H9 (cell line): ENCODE measurements at regions not wholly inside any gene's neighbourhood (a gene's known extent, or its start where the extent isn't known, plus 50 kb on each side); places are given as distances from the start of the nearest gene placed in this dataset.

Experiments used
- DNase-seq: peaks from one replicate; pipeline ENCODE4 v3.0.0-alpha.2; 2017
- H2AFZ ChIP-seq: one replicate; pipeline ENCODE4 v1.6.1; 2013; ENCODE audit warnings: mild to moderate bottlenecking, low read length, control low read depth, moderate library complexity
- H2AK5ac ChIP-seq: 2 replicates; pipeline ENCODE4 v1.6.1; 2013; ENCODE audit warnings: low read length, control low read depth, mixed read lengths; ENCODE audit not compliant: insufficient read length
- H2BK120ac ChIP-seq: one replicate; pipeline ENCODE4 v1.6.1; 2013; ENCODE audit warnings: low read depth, mild to moderate bottlenecking, low read length, control low read depth, inconsistent platforms; ENCODE audit not compliant: poor library complexity, severe bottlenecking
- H2BK12ac ChIP-seq: 2 replicates; pipeline ENCODE4 v1.6.1; 2013; ENCODE audit warnings: low read length, control low read depth, mixed read lengths, low read depth; ENCODE audit not compliant: insufficient read length
- H2BK15ac ChIP-seq: 2 replicates; pipeline ENCODE4 v1.6.1; 2013; ENCODE audit warnings: low read depth, low read length, control low read depth
- H2BK20ac ChIP-seq: one replicate; pipeline ENCODE4 v1.6.1; 2013; ENCODE audit warnings: low read depth, mild to moderate bottlenecking, low read length, control low read depth, inconsistent platforms; ENCODE audit not compliant: poor library complexity, severe bottlenecking
- H2BK5ac ChIP-seq: 2 replicates; pipeline ENCODE4 v1.6.1; 2013; ENCODE audit warnings: low read length, control low read depth, mixed read lengths; ENCODE audit not compliant: insufficient read length
- H3K14ac ChIP-seq: 2 replicates; pipeline ENCODE4 v1.6.1; 2013; ENCODE audit warnings: low read length, control low read depth; ENCODE audit not compliant: insufficient read depth
- H3K18ac ChIP-seq: 2 replicates; pipeline ENCODE4 v1.6.1; 2013; ENCODE audit warnings: low read depth, mild to moderate bottlenecking, mixed read lengths, low read length, control low read depth; ENCODE audit not compliant: insufficient read length
- H3K23ac ChIP-seq: 2 replicates; pipeline ENCODE4 v1.6.1; 2013; ENCODE audit warnings: low read length, control low read depth, mixed read lengths, low read depth; ENCODE audit not compliant: insufficient read length
- H3K23me2 ChIP-seq: 2 replicates; pipeline ENCODE4 v1.6.1; 2013; ENCODE audit warnings: low read depth, mild to moderate bottlenecking, mixed read lengths, low read length, control low read depth; ENCODE audit not compliant: insufficient read length, poor library complexity, severe bottlenecking
- H3K27ac ChIP-seq: 2 replicates; pipeline ENCODE4 v1.5.1; 2013; ENCODE audit warnings: low read length, control low read depth, mixed read lengths, low read depth; ENCODE audit not compliant: insufficient read length
- H3K27me3 ChIP-seq: 2 replicates; pipeline ENCODE4 v1.6.1; 2013; ENCODE audit warnings: low read length, control low read depth, inconsistent platforms; ENCODE audit not compliant: insufficient read depth
- H3K4ac ChIP-seq: 2 replicates; pipeline ENCODE4 v1.6.1; 2013; ENCODE audit warnings: low read depth, mild to moderate bottlenecking, control low read depth, inconsistent platforms, low read length, moderate library complexity
- H3K4me1 ChIP-seq: 2 replicates; pipeline ENCODE4 v1.6.1; 2013; ENCODE audit warnings: low read length, control low read depth, inconsistent platforms; ENCODE audit not compliant: insufficient read depth
- H3K4me2 ChIP-seq: 2 replicates; pipeline ENCODE4 v1.6.1; 2013; ENCODE audit warnings: low read length, control low read depth, mixed read lengths; ENCODE audit not compliant: insufficient read length, insufficient read depth
- H3K56ac ChIP-seq: 2 replicates; pipeline ENCODE4 v1.6.1; 2013; ENCODE audit warnings: low read depth, mild to moderate bottlenecking, mixed read lengths, low read length, control low read depth; ENCODE audit not compliant: insufficient read length
- H3K79me1 ChIP-seq: 2 replicates; pipeline ENCODE4 v1.6.1; 2013; ENCODE audit warnings: low read depth, mild to moderate bottlenecking, moderate library complexity, low read length, control low read depth, inconsistent platforms; ENCODE audit not compliant: insufficient read depth, poor library complexity, severe bottlenecking
- H3K79me2 ChIP-seq: 2 replicates; pipeline ENCODE4 v1.6.1; 2013; ENCODE audit warnings: low read length, control low read depth, inconsistent platforms; ENCODE audit not compliant: insufficient read depth
- H3K9ac ChIP-seq: 2 replicates; pipeline ENCODE4 v1.6.1; 2013; ENCODE audit warnings: low read length, control low read depth, mixed read lengths; ENCODE audit not compliant: insufficient read length; ENCODE audit errors: extremely low read depth
- H3K9me3 ChIP-seq: one replicate; pipeline ENCODE4 v1.6.1; 2013; ENCODE audit warnings: low read depth, low read length, inconsistent platforms; ENCODE audit not compliant: control insufficient read depth
- H3T11ph ChIP-seq: one replicate; pipeline ENCODE4 v1.6.1; 2013; ENCODE audit warnings: mild to moderate bottlenecking, low read length, control low read depth, inconsistent platforms
- H4K20me1 ChIP-seq: one replicate; pipeline ENCODE4 v1.6.1; 2013; ENCODE audit not compliant: control insufficient read depth, insufficient read length, insufficient read depth
- H4K5ac ChIP-seq: 2 replicates; pipeline ENCODE4 v1.6.1; 2013; ENCODE audit warnings: low read depth, mild to moderate bottlenecking, mixed read lengths, low read length, control low read depth; ENCODE audit not compliant: insufficient read length
- H4K8ac ChIP-seq: replicated peaks from 2 replicates; pipeline ENCODE4 v1.6.1; 2013; ENCODE audit warnings: low read length, control low read depth, mixed read lengths, low read depth; ENCODE audit not compliant: insufficient read length
- H4K91ac ChIP-seq: 2 replicates; pipeline ENCODE4 v1.6.1; 2013; ENCODE audit warnings: low read depth, mild to moderate bottlenecking, moderate library complexity, mixed read lengths, low read length, control low read depth; ENCODE audit not compliant: insufficient read length
- H3K27ac Mint-ChIP-seq, 3 experiments: 2 replicates in 2 of 3; 3 replicates in 1 of 3; pipeline ENCODE4 v1.8.0; 2020 to 2021; ENCODE audit warnings: mixed read lengths in 3 of 3, mild to moderate bottlenecking in 1 of 3, moderate library complexity in 1 of 3
- H3K27me3 Mint-ChIP-seq: 2 replicates; pipeline ENCODE4 v1.8.0; 2021; ENCODE audit warnings: low read depth, mild to moderate bottlenecking, moderate library complexity, mixed read lengths
- H3K36me3 Mint-ChIP-seq, 3 experiments: 2 replicates in 2 of 3; 3 replicates in 1 of 3; pipeline ENCODE4 v1.8.0; 2020 to 2021; ENCODE audit warnings: low read depth in 3 of 3, mixed read lengths in 3 of 3; ENCODE audit not compliant: insufficient read depth in 1 of 3
- H3K4me1 Mint-ChIP-seq, 2 experiments: 2 replicates each; pipeline ENCODE4 v1.8.0; 2020; ENCODE audit warnings: mixed read lengths in 2 of 2
- H3K4me3 Mint-ChIP-seq, 2 experiments: 2 replicates in 1 of 2; 3 replicates in 1 of 2; pipeline ENCODE4 v1.8.0; 2020 to 2021; ENCODE audit warnings: mild to moderate bottlenecking in 2 of 2, mixed read lengths in 2 of 2, moderate library complexity in 1 of 2
- H3K9me3 Mint-ChIP-seq, 2 experiments: 2 replicates in 1 of 2; 3 replicates in 1 of 2; pipeline ENCODE4 v1.8.0; 2020; ENCODE audit warnings: mild to moderate bottlenecking in 2 of 2, mixed read lengths in 2 of 2, moderate library complexity in 1 of 2
- CTCF ChIP-seq: fragments of 200-600 bp; sonication (generic); conservative IDR thresholded peaks from 3 replicates; pipeline ENCODE4 v1.8.0; 2021; ENCODE audit warnings: antibody characterized with exemption, mild to moderate bottlenecking
- WGBS: extraction: QIAGEN DNeasy Blood & Tissue Kit; methylation state at CpG from one replicate; pipeline ENCODE4 v1.1.7; 2013; ENCODE audit warnings: missing lambda C conversion rate, low lambda C conversion rate, mixed read lengths; ENCODE audit not compliant: insufficient read length; ENCODE audit errors: extremely low coverage; 5-methylcytosine and 5-hydroxymethylcytosine counted together

GRCh38 chr3:56970461-56970879 lies 90.0 kb upstream of the SPATA12 start:
- Histone ChIP-seq H3K14ac (no peak overlapping the region), H3K23ac (no peak overlapping the region), H3K27me3 (no peaks in the 10 kb centered on the region), H2BK12ac (no peak overlapping the region), H2BK15ac (no peak overlapping the region), H3K18ac (no peak overlapping the region), H2BK120ac (no peak overlapping the region), H3K56ac (no peak overlapping the region), H2AFZ (no peak overlapping the region), H4K20me1 (no peaks in the 10 kb centered on the region), H4K5ac (no peak overlapping the region), H2AK5ac (no peak overlapping the region), H4K91ac (no peak overlapping the region), H3K79me2 (no peaks in the 10 kb centered on the region), H3K9me3 (no peaks in the 10 kb centered on the region), H3K4me2 (no peak overlapping the region), H2BK5ac (no peak overlapping the region), H2BK20ac (no peak overlapping the region), H3K9ac (no peak overlapping the region), H3T11ph (no peak overlapping the region), H4K8ac (no peak overlapping the region), H3K4ac (no peak overlapping the region), H3K27ac (no peak overlapping the region), H3K4me1 (no peaks in the 10 kb centered on the region), H3K23me2 (no peaks in the 10 kb centered on the region), H3K79me1 (no peaks in the 10 kb centered on the region)
- WGBS = no CpG with 5 or more reads among the region's 7 CpGs
- Mint-ChIP-seq H3K4me1 (peaks cover 4 to 7% of the 10 kb centered on the region in 2 experiments), H3K27ac (no peak overlapping the region), H3K9me3 (no peaks in the 10 kb centered on the region), H3K27me3 (no peaks in the 10 kb centered on the region; the same call in 1 of the 2 replicates), H3K36me3 (peaks cover 0 to 2% (median 0%) of the 10 kb centered on the region in 3 experiments; a peak in 2 of 7 replicates), H3K4me3 (no peak overlapping the region)
- DNase-seq = peak; percentile 17
- no peak for TF ChIP-seq CTCF
